ENCODE measurements at regions not wholly inside any gene's neighbourhood (a gene's known extent, or its start where the extent isn't known, plus 50 kb on each side); places are given as distances from the start of the nearest gene placed in this dataset.

DNA sequence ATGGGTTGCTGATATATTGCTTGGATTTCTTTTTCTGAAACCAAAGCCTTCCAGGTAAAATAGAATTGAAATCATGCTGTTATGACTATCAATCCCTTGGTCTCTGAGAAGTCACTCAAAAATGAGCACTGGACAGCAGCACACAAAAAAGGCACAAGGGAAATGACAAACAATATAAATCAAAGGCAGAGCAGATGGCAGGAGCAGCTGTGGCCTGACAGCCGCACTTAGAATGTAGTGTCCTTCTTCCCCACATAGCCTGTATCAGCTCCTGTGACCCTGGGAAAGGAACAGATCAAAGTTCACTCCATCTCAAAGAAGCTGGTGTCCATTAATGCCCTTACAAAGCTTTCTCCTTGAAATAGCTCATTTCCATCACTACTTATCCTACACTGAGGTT, 326.7 kb downstream of the SUCLG1 start:
- in situ Hi-C loops (cut with HindIII; ENCODE audit: low pct_unique_long_range_greater_than_20kb, low sequenced_read_pairs) (no loop called here), intact Hi-C loops (cut with micrococcal nuclease; ENCODE audit: unreplicated experiment) (no loop called here)
- ATAC-seq = no peak
- Histone ChIP-seq H3K4me3 (ENCODE audit: low read depth in 2 of 2, low read length in 2 of 2) (no peak overlapping the region), H3K27ac (ENCODE audit: low read length) (no peak overlapping the region), H3K36me3 (ENCODE audit: control insufficient read depth, insufficient read depth, low read length) (no peaks in the 10 kb centered on the region), H3K9me3 (ENCODE audit: control insufficient read depth, insufficient read depth, low read depth, low read length) (no peaks in the 10 kb centered on the region), H3K4me1 (ENCODE audit: control insufficient read depth, insufficient read depth, low read length) (no peaks in the 10 kb centered on the region), H3K27me3 (ENCODE audit: control insufficient read depth, insufficient read depth, low read length) (no peaks in the 10 kb centered on the region)
- BruUV-seq (replicated peaks) = no TSS peak
- ChIA-PET POLR2A (no interaction called here), CTCF (no interaction called here)
- DNase-seq (ENCODE audit: low read depth, low spot score) = no peak
- TF ChIP-seq REST (IDR thresholded peaks at IDR 0.05; ENCODE audit: insufficient read depth in 1 of 2, low read depth in 2 of 2, low read length in 1 of 2) (no peak), POLR2AphosphoS5 (IDR thresholded peaks at IDR 0.05; ENCODE audit: low read depth, low read length) (no peak), SIN3A (IDR thresholded peaks at IDR 0.05; ENCODE audit: borderline replicate concordance, insufficient read depth, low read depth, low read length) (no peak), TCF7L2 (IDR thresholded peaks at IDR 0.05; ENCODE audit: low read depth, low read length) (no peak)
- TF ChIP-seq, protein P1, sequence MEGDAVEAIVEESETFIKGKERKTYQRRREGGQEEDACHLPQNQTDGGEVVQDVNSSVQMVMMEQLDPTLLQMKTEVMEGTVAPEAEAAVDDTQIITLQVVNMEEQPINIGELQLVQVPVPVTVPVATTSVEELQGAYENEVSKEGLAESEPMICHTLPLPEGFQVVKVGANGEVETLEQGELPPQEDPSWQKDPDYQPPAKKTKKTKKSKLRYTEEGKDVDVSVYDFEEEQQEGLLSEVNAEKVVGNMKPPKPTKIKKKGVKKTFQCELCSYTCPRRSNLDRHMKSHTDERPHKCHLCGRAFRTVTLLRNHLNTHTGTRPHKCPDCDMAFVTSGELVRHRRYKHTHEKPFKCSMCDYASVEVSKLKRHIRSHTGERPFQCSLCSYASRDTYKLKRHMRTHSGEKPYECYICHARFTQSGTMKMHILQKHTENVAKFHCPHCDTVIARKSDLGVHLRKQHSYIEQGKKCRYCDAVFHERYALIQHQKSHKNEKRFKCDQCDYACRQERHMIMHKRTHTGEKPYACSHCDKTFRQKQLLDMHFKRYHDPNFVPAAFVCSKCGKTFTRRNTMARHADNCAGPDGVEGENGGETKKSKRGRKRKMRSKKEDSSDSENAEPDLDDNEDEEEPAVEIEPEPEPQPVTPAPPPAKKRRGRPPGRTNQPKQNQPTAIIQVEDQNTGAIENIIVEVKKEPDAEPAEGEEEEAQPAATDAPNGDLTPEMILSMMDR (IDR thresholded peaks at IDR 0.05) = no peak

DNA sequence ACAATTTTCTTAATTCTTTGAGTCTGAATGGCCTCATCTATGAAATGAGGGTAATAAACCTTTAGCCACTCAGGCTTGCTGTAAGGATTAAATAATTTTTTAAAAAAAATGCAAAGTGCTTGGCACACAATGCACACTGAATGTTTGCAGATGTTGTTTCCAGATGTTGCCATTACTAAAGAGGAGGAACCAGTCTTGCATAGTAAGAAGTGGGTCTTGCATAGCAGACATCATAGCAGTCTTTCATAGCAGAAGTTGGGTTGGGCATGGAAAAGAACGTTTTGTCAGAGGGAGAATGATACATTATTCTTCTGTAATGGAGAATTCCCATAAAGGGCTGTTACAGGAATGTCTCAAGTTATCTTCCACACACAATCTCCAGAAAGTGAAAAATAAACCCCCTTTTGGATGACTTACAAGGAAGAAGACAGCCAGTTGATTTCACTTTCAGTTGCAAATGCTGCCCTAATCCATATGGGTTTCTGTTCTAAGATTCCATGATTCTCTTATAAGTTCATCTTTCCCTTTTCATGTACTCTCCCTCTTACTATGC, 327.7 kb downstream of the SUCLG1 start:
- no peak for DNase-seq (ENCODE audit: low read depth, low spot score)
- Histone ChIP-seq H3K4me1 (ENCODE audit: control insufficient read depth, insufficient read depth, low read length) (no peaks in the 10 kb centered on the region), H3K4me3 (ENCODE audit: low read depth in 2 of 2, low read length in 2 of 2) (no peak overlapping the region), H3K27me3 (ENCODE audit: control insufficient read depth, insufficient read depth, low read length) (no peaks in the 10 kb centered on the region), H3K36me3 (ENCODE audit: control insufficient read depth, insufficient read depth, low read length) (no peaks in the 10 kb centered on the region), H3K27ac (ENCODE audit: low read length) (no peak overlapping the region), H3K9me3 (ENCODE audit: control insufficient read depth, insufficient read depth, low read depth, low read length) (no peaks in the 10 kb centered on the region)
- TF ChIP-seq, protein P1 (IDR thresholded peaks at IDR 0.05) = no peak
- TF ChIP-seq POLR2AphosphoS5 (IDR thresholded peaks at IDR 0.05; ENCODE audit: low read depth, low read length) (no peak), REST (IDR thresholded peaks at IDR 0.05; ENCODE audit: insufficient read depth in 1 of 2, low read depth in 2 of 2, low read length in 1 of 2) (no peak), SIN3A (IDR thresholded peaks at IDR 0.05; ENCODE audit: borderline replicate concordance, insufficient read depth, low read depth, low read length) (no peak), TCF7L2 (IDR thresholded peaks at IDR 0.05; ENCODE audit: low read depth, low read length) (no peak)
- intact Hi-C loops (cut with micrococcal nuclease; ENCODE audit: unreplicated experiment) = no loop called here
- in situ Hi-C loops (cut with HindIII; ENCODE audit: low pct_unique_long_range_greater_than_20kb, low sequenced_read_pairs) = no loop called here
- BruUV-seq (replicated peaks) = no TSS peak
- ATAC-seq = no peak
- CTCF ChIA-PET = no interaction called here
- POLR2A ChIA-PET = no interaction called here

All from Panc1 (cell line).